ENCODE measurements at regions not wholly inside any gene's neighbourhood (a gene's known extent, or its start where the extent isn't known, plus 50 kb on each side); places are given as distances from the start of the nearest gene placed in this dataset.

GRCh38 chr15:29400701-29401100, 131.1 kb upstream of the NSMCE3 start:
- H3K27me3 Mint-ChIP-seq: peaks cover 29% of the 10 kb centered on the region
- H3K27ac Mint-ChIP-seq: no peak overlapping the region
- no peak overlapping the region for H3K4me3 Mint-ChIP-seq
- H3K9me3 Mint-ChIP-seq: no peaks in the 10 kb centered on the region
- H3K36me3 Mint-ChIP-seq: no peaks in the 10 kb centered on the region
- no peaks in the 10 kb centered on the region for H3K4me1 Mint-ChIP-seq
- DNase-seq: no peak

- DNase-seq: no peak
- Mint-ChIP-seq H3K9me3 (no peaks in the 10 kb centered on the region), H3K27ac (no peak overlapping the region), H3K36me3 (no peaks in the 10 kb centered on the region), H3K4me3 (no peak overlapping the region), H3K4me1 (no peaks in the 10 kb centered on the region), H3K27me3 (peaks cover 25% of the 10 kb centered on the region)
Measured at GRCh38 chr15:29398907-29399306, 129.3 kb upstream of the NSMCE3 start.

- Mint-ChIP-seq H3K27me3 (peaks cover 22% of the 10 kb centered on the region), H3K4me1 (no peaks in the 10 kb centered on the region)
Measured at GRCh38 chr15:29396176-29396811, 126.7 kb upstream of the NSMCE3 start.

GRCh38 chr15:29393443-29393842, 123.8 kb upstream of the NSMCE3 start:
- H3K9me3 Mint-ChIP-seq: peaks cover 7% of the 10 kb centered on the region
- no peaks in the 10 kb centered on the region for H3K4me1 Mint-ChIP-seq
- peaks cover 2% of the 10 kb centered on the region for H3K36me3 Mint-ChIP-seq
- H3K27ac Mint-ChIP-seq: no peak overlapping the region
- peaks cover 17% of the 10 kb centered on the region for H3K27me3 Mint-ChIP-seq
- no peak for DNase-seq
- H3K4me3 Mint-ChIP-seq: no peak overlapping the region

More at GRCh38 chr15:29396176-29396811, 126.7 kb upstream of the NSMCE3 start:
- H3K9me3 Mint-ChIP-seq: peaks cover 7% of the 10 kb centered on the region
- no peak for DNase-seq
- no peak overlapping the region for H3K27ac Mint-ChIP-seq
- no peak overlapping the region for H3K4me3 Mint-ChIP-seq
- H3K36me3 Mint-ChIP-seq: peaks cover 2% of the 10 kb centered on the region

GRCh38 chr15:29392358-29392757, 122.7 kb upstream of the NSMCE3 start:
- peaks cover 9% of the 10 kb centered on the region for H3K27me3 Mint-ChIP-seq
- no peak overlapping the region for H3K4me3 Mint-ChIP-seq
- no peak overlapping the region for H3K27ac Mint-ChIP-seq
- peaks cover 7% of the 10 kb centered on the region for H3K9me3 Mint-ChIP-seq
- peaks cover 2% of the 10 kb centered on the region for H3K36me3 Mint-ChIP-seq
- no peaks in the 10 kb centered on the region for H3K4me1 Mint-ChIP-seq
- DNase-seq: no peak

GRCh38 chr15:29390051-29390450, 120.4 kb upstream of the NSMCE3 start:
- H3K36me3 Mint-ChIP-seq: peaks cover 2% of the 10 kb centered on the region
- peaks cover 7% of the 10 kb centered on the region for H3K9me3 Mint-ChIP-seq
- H3K4me1 Mint-ChIP-seq: no peaks in the 10 kb centered on the region
- peaks cover 17% of the 10 kb centered on the region for H3K27me3 Mint-ChIP-seq
- no peak overlapping the region for H3K4me3 Mint-ChIP-seq
- no peak for DNase-seq
- H3K27ac Mint-ChIP-seq: no peak overlapping the region

- Mint-ChIP-seq H3K9me3 (no peaks in the 10 kb centered on the region), H3K4me1 (no peaks in the 10 kb centered on the region), H3K27me3 (peaks cover 30% of the 10 kb centered on the region), H3K27ac (no peak overlapping the region), H3K4me3 (no peak overlapping the region), H3K36me3 (no peaks in the 10 kb centered on the region)
- DNase-seq: no peak
Measured at GRCh38 chr15:29386523-29386922, 116.9 kb upstream of the NSMCE3 start.

GRCh38 chr15:29383367-29383766, 113.7 kb upstream of the NSMCE3 start:
- H3K4me3 Mint-ChIP-seq: no peak overlapping the region
- no peaks in the 10 kb centered on the region for H3K9me3 Mint-ChIP-seq
- H3K36me3 Mint-ChIP-seq: no peaks in the 10 kb centered on the region
- peaks cover 30% of the 10 kb centered on the region for H3K27me3 Mint-ChIP-seq
- no peak overlapping the region for H3K27ac Mint-ChIP-seq
- H3K4me1 Mint-ChIP-seq: no peaks in the 10 kb centered on the region
- DNase-seq: no peak

- Mint-ChIP-seq H3K4me3 (no peak overlapping the region), H3K36me3 (no peaks in the 10 kb centered on the region), H3K27ac (no peak overlapping the region), H3K27me3 (peaks cover 30% of the 10 kb centered on the region), H3K4me1 (no peaks in the 10 kb centered on the region), H3K9me3 (no peaks in the 10 kb centered on the region)
- no peak for DNase-seq
Measured at GRCh38 chr15:29382862-29383261, 113.2 kb upstream of the NSMCE3 start.

GRCh38 chr15:29380466-29380865, 110.8 kb upstream of the NSMCE3 start:
- no peak overlapping the region for H3K4me3 Mint-ChIP-seq
- DNase-seq: no peak
- H3K4me1 Mint-ChIP-seq: peaks cover 1% of the 10 kb centered on the region
- peaks cover 17% of the 10 kb centered on the region for H3K27me3 Mint-ChIP-seq
- no peaks in the 10 kb centered on the region for H3K9me3 Mint-ChIP-seq
- H3K36me3 Mint-ChIP-seq: no peaks in the 10 kb centered on the region
- H3K27ac Mint-ChIP-seq: no peak overlapping the region

- Mint-ChIP-seq H3K27me3 (peaks cover 9% of the 10 kb centered on the region), H3K4me1 (peaks cover 1% of the 10 kb centered on the region), H3K9me3 (no peaks in the 10 kb centered on the region), H3K4me3 (no peak overlapping the region), H3K36me3 (no peaks in the 10 kb centered on the region), H3K27ac (no peak overlapping the region)
- DNase-seq: no peak
Measured at GRCh38 chr15:29379647-29380046, 110.0 kb upstream of the NSMCE3 start.

- DNase-seq: no peak
- peaks cover 1% of the 10 kb centered on the region for H3K4me1 Mint-ChIP-seq
- no peak overlapping the region for H3K27ac Mint-ChIP-seq
- H3K36me3 Mint-ChIP-seq: no peaks in the 10 kb centered on the region
- peaks cover 3% of the 10 kb centered on the region for H3K27me3 Mint-ChIP-seq
- H3K9me3 Mint-ChIP-seq: no peaks in the 10 kb centered on the region
- H3K4me3 Mint-ChIP-seq: no peak overlapping the region
Measured at GRCh38 chr15:29377161-29377560, 107.5 kb upstream of the NSMCE3 start.

- DNase-seq: no peak
- Mint-ChIP-seq H3K36me3 (no peaks in the 10 kb centered on the region), H3K27me3 (peaks cover 3% of the 10 kb centered on the region), H3K9me3 (no peaks in the 10 kb centered on the region), H3K4me1 (peaks cover 1% of the 10 kb centered on the region), H3K27ac (no peak overlapping the region), H3K4me3 (no peak overlapping the region)
Measured at GRCh38 chr15:29376590-29376989, 107.0 kb upstream of the NSMCE3 start.

GRCh38 chr15:29369261-29369660, 99.6 kb upstream of the NSMCE3 start:
- Mint-ChIP-seq H3K36me3 (peaks cover 1% of the 10 kb centered on the region), H3K27me3 (peaks cover 11% of the 10 kb centered on the region), H3K4me3 (no peak overlapping the region), H3K4me1 (no peaks in the 10 kb centered on the region), H3K27ac (no peak overlapping the region), H3K9me3 (peaks cover 16% of the 10 kb centered on the region)
- DNase-seq: no peak

GRCh38 chr15:29364426-29365078, 94.9 kb upstream of the NSMCE3 start:
- no peak for DNase-seq
- no peak overlapping the region for H3K27ac Mint-ChIP-seq
- H3K9me3 Mint-ChIP-seq: peaks cover 11% of the 10 kb centered on the region
- H3K4me3 Mint-ChIP-seq: no peak overlapping the region
- no peaks in the 10 kb centered on the region for H3K4me1 Mint-ChIP-seq
- peaks cover 9% of the 10 kb centered on the region for H3K27me3 Mint-ChIP-seq
- H3K36me3 Mint-ChIP-seq: peaks cover 1% of the 10 kb centered on the region

- no peaks in the 10 kb centered on the region for H3K36me3 Mint-ChIP-seq
- H3K27me3 Mint-ChIP-seq: peaks cover 8% of the 10 kb centered on the region
- H3K9me3 Mint-ChIP-seq: no peaks in the 10 kb centered on the region
- H3K4me3 Mint-ChIP-seq: no peak overlapping the region
- H3K4me1 Mint-ChIP-seq: no peaks in the 10 kb centered on the region
- no peak overlapping the region for H3K27ac Mint-ChIP-seq
- no peak for DNase-seq
Measured at GRCh38 chr15:29361560-29361959, 91.9 kb upstream of the NSMCE3 start.
